CD4-positive, alpha-beta T cell treated with Interleukin-2 at 100 ng/mL for 4 hours (primary cell): ENCODE measurements at regions not wholly inside any gene's neighbourhood (a gene's known extent, or its start where the extent isn't known, plus 50 kb on each side); places are given as distances from the start of the nearest gene placed in this dataset.

Experiments
- DNase-seq: peaks from one replicate; pipeline ENCODE4 v3.0.0-alpha.2; 2020; ENCODE audit warnings: low spot score

DNA sequence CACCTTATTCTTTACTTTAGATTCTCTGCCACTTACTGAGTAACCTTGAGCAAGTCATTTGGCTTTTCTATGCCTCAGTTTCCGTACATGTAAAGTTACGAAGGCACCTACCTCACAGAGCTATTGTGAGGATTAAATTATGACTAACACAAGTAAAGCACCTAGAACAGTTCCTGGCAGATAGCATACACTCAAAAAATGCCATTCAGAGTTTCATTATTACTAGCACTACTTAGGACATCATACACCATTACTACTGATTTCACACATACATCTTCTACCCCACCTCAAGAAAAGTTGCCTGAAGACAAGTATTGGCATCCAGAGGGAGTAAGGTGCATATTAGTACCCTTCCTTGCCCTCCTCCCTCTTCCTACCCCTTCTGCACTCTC, 107.8 kb downstream of the OGFRL1 start:
- no peak for DNase-seq

DNA sequence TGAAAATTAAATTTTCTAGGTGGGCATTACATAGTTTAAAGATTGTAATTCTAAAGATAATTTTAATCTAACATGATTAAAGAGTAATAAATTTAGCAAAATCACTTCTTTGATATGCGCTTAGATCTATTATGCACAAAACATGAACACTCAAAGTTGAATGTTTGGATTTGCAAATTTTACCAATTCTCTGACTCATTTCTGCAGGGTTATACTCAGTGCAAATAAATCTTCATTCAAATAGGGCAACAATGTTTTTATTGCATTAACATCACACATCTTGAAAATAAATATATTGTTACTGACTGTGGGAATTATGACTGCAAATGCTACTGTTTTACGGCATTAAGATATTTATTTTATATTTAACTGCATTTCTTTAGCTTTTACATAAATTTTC, 110.7 kb downstream of the OGFRL1 start:
- no peak for DNase-seq

DNA sequence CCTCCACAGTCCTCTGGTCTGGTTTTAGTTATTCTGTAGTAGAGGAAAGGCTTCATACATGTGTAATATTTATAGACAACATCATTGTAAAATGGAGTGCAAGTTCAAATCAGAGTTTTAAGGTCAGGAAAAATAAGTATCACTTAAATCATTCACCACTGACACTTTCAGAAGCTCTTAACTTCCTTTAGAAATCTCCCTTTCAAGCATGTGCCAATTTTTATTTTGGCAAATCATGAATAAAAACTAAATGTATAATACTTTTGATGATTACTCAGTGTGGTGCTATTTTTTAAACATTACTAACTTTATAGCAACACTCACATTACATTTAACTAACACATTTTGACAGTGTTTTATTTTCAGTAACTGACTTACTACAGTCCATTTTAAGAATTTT, 112.2 kb downstream of the OGFRL1 start:
- no peak for DNase-seq

DNA sequence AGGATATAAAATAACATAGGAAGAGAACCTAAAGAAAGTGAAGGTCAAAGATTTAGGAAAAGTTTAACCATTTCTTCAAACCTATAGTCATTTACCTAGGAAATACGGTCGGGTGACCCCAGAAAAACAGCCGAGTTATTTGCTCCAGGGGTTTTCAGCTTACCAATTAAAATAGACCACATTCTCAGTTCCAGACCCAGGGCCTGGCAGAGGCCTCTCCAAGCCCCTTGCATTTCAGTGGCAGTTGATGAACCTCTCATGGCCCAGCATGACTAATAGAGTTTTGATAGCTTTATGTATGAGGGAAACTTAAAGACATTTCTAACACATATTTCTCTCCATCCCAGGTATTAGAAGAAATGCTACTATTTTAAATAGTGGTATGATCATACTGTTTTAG, 113.5 kb downstream of the OGFRL1 start:
- no peak for DNase-seq

DNA sequence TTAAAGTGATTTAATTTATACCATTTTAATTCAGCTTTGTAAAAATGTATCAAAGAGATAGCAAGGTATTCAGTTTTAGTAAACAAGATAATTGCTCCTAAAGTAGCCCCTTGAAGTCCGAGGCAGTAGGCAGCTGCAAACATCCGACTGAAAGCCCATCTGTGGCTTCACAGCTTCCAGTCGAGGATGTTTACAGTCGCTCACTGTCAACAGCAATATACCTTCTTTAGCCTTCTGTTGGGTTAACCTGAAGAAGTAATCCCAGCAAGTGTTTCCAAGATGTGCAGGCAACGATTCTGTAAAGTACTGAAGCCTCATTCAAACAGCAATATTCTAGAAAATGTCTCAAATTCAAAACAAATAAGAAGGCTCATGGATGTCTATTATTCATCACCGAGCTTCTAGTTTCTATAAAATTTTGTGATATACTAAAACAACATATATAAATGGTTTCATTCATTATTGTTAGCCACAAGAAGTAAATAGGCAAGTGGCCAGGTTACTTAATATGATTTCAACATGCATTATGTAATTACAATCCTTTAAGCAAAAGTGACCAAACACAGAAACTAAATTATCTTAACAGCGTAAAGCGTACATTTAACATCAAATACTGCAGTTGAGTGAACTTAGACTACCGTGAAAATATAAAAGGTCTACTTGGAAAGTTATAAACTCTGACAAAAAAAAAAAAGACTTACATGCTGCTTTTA, 115.0 kb downstream of the OGFRL1 start:
- DNase-seq, result no peak

DNA sequence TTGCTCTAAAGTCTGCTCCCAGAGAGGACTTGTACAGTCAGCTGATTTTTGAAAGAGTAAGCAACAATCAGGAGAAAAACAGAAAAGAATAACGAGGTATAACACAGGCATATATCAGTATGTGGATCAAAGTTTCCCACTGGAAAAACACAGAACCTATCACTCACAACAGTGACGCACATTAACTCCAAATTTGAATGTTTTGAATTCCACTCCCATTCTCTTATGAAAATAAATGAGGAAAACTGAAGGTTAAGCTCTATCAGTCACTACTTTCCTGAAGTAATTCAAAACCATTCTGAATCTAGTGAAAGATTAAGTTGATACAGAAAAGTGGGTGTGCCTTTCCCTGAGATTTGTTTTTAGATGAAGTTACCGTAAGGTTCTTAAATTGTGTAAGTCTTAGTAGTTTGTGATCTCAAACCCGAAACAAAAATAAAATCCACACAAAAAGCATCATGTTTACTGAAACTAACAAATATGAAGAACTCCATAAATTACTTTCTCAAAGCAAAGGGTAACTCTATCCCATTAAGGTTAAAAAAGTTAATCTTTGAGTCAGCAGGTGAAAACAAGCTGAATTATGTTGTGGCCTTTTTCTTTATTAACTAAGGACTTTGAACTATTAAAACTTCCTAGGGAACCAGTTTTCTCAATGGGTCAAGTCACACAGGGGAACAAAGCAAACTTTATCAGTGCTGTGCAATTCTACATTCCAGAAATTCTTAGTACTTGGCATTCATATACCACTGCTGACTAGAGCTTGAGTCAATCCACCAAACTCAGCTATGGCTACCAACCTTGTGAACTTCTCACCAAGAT, 115.7 kb downstream of the OGFRL1 start:
- DNase-seq, result no peak

DNA sequence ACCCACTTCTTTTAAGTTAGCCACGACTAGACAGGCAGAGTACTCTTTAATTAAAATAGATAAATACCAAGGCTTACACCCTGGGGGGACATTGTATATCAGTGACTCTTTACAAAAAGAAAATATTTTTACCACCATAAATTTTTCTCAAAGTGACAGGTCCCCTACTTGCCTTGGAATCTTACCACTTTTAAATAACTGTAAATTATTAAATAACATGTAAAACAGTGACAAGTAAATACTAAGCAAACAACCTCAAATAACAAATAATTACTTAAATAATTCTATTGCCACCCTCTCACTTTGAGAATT, 116.3 kb downstream of the OGFRL1 start:
- DNase-seq, result no peak

DNA sequence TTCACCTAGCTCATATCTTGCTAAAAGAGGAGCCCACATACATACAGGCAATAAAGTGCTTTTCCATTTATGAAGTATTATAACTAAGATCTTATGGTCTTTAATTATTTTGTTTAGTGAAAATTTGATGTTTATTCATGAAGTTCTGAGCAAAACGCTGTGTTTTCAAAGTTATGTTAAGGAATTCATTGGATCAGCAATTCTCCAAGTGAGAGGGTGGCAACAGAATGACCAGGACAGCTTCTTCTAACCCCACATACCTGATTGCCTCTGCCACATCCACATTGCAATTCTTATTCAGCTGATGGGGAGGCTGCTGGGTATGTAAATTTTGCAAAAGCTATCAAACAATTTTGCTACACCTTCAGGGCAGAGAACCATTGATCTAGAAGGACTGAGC, 116.8 kb downstream of the OGFRL1 start:
- no peak for DNase-seq

DNA sequence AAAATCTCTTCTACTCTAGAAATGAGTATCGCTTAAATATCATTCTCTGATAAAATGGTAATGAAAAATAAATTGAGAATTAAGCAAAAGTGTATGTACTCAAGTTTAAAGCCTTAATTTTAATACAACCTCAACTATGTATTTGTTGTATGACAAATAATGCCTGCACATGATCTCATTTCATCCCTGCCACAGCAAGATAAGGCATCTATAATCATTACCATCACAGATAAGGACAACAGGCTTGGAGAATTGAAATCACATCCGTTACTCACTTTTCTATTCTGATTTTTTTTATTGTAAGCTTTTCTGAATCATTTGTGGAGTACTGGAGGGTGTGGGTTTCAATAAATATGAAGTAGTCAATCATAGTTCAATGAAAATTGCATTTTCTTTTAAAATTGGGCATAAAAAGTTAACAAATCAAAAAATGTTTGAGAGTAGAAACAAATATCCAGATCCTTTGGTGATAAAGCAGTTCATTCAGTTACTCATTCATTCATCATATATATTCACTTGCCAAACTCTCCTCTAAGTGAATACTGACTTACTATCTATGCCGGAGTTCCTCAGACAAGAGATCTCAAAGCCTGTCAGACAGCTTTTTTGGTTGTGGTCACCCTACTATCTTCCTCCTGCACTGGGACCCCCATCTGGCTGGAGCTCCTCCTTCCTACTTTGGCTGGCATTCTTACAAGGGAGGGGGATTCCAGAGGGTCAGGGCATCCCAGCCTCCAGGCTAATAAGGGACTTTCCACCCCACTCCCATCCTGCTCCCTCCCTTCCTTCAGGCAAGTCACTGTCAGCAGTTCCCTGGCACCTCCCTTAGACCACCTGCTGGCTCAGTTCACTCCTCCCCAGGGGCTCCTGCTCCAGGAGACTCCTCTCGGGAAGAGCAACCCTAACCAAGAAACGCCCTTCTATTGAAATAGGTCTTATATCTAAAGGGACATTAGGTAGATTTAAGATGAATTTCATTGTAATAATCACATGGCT, 118.6 kb downstream of the OGFRL1 start:
- no peak for DNase-seq

DNA sequence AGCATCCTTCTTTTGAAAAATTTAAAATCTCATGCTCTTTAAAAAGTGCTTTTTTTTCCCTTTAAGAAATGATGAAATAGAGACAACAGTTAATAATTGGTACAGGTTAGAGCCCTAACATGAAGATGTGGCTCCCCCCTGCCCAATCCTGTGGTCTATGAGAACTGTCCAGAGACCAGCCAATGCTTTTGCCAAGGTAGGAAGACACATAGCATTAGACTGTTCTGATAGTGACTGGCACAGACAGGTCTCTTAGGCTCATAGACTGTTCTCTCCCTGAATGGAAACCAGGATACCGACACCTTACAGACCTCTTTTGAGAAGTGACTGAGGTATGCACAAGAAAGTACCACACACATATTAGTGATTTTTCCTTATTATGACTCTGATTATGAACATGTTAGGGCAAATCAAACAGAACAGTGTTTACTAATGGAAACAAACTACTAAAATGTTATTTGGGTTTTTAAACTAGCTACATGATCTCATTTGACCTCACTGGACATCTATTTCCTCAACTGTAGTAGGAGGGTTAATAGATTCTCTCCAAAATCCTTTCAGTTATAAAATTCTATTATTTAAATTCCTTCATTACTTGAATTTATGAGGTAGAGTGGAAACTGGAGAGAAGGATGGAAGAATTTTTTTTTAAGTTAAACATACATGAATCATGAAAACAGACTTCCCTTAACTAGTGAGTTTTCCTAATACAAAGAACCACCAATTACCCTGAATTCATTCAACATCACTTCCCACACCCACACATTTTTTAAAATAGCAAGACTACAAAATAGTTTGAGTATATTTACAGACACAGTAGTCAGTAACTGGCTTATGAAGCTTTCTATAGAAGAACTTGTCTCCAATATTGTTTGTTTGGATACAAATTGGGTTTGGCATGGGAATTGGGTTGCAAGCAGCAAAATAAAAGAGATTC, 120.4 kb downstream of the OGFRL1 start:
- DNase-seq, result no peak

DNA sequence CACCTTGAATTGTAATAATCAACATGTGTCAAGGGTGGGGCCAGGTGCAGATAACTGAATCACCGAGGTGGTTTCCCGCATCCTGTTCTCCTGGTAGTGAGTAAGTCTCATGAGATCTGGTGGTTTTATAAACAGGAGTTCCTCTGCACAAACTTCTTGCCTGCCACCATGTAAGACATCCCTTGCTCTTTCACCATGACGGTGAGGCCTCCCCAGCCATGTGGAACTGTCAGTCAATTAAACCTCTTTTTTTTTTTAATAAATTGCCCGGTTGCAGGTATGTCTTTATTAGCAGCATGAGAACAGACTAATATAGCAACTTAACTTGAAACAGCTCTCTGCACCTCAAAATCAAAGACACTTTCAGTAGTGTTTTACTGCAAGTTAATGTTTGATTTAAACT, 121.6 kb downstream of the OGFRL1 start:
- DNase-seq, result no peak

DNA sequence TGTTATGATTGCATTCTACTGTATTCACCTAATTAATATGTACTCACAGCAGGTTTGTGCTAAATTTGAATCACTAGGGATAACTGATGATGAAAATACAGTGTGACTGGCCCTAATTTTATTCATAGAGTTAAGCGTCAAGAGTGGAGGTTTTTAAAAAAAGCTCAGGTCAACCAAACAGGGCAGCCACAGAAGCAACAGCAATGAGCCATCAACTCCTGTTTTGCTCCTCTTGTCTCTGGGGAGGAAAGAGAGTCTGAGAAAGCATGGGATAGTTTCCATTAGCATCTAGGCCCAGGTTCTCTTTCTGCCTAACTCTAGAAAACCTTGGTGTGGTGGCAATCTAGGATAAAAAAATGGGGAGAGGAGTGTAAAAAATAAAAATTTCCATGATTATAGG, 122.1 kb downstream of the OGFRL1 start:
- no peak for DNase-seq

DNA sequence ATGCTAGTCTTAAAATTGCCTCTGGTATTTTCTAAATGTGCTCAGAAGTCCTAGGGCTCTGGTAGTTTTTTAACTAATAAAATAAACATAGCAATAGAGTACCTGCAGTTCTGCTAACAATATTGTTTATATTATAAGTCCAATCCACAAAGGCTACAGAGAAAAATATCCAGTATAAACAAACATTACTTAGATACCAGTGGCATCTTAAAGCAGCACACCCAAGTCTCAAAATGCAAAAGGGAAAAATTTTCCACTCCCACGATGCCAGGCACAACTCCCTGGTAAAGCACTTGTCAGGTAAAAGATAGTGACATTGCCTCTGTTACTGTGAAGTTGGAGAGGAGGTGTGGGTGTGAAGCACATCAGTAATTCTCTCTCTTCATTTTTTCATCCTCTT, 123.3 kb downstream of the OGFRL1 start:
- DNase-seq, result no peak

DNA sequence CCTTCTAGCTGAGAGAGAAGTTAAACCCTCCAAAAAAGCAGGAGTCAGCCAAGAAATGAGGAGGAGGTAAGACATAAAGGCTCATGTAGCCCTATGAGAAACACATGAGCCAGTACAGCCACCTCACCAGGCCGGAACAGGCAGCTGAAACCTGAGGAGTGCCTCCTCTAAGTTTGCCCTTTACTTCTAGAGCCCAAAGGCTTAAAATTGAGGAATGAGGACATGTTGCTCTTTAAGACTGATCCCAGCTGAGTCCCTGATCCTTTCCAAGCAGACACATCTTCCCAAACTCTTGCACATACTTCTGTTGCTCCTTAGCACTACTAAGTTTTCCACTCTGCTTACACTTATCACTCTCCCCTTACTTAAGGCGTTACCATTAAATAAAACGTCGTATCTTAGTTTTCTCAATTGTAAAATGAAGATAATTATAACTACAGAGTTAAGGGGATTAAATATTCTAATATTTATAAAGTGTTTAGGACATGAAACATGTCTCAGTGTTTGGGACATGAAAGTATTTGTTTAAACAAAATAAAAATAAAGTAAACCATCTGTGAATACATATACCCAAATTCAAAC, 124.0 kb downstream of the OGFRL1 start:
- no peak for DNase-seq

DNA sequence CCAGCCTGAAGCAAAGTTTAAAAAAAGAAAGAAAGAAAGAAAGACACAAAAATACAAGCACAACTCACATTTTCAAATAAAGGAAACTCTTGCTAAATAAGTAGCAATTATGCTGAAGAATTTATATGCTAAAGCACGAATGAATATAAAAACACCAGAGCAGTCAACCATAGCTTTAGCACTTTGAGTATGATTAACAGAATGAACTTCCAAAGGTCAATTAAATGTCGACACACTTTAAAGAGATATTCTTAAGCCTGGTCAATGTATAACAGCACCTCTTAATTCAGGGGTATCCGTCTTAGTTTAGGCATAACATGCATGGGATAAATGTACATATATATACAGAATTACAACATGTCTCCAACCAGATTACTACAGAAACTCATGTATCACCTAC, 125.9 kb downstream of the OGFRL1 start:
- no peak for DNase-seq

DNA sequence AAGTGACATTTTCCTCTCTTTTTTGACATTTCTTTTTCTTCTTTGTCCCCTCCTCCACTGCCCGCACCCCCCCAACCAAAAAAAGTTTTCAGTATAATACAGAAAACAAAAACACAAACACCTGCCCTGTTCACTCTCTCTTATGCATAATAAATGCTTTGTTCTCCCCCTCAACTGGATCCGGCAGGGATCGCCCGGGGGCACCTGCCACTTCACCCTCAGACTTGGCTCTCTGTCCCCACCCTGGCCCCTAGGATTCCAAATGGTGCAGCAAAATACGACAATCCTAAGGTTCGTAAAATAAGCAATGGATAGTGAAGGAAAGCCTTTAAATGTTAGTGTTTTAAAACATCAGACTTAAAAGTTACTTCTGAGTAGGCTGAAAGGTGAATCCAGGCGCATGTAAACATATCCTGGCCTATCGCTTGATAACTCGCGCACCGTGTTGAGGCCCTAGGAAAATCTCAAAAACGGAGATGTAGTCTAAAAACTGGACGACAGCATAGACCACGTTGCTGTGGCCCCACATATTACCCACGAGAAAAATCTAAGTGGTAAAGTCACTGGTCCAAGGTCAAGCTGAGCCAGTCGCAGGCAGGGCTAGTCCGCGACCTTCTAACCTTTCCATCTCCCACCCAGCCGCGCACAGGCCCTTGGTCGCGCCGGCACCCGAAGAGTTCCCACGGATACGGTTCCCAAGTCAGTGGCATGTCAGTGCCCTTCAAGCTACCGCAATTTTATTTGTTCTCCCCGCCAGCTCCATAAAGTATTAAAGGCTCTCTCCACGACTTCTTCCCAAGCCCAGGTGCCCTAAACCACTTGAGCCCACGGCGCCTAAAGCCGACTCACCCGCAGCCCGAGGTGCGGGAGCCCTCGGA, 130.8 kb downstream of the OGFRL1 start:
- DNase-seq, result no peak

DNA sequence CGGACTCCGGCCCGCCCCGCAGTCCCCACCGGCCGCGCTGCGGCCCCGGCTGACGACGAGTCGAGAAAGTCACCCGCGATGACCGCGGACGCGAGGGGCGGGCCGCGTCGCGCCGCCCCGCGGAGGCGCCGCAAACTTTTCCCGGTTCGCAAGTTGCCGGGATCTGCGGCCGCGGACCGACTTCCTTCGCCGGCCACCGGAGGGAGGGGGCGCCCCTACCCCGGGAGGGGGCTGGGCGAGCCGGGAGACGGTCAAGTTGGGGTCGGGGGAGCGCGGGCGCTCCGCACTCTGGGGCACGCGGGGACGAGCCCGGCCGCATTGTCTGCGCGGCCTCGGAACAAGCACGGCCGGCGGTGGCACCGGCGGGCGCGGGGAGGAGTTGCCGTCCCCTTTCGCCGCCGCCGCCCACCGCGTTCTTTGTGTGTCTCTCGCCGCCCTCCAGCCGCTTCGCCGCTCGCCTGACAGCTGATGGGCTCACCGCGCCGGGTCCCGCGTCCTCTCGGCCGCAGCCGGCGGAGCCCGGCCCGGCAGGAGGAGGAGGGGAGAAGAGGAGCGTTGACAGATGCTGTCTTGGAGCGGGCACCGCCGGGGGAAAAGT, 131.6 kb downstream of the OGFRL1 start:
- no peak for DNase-seq

DNA sequence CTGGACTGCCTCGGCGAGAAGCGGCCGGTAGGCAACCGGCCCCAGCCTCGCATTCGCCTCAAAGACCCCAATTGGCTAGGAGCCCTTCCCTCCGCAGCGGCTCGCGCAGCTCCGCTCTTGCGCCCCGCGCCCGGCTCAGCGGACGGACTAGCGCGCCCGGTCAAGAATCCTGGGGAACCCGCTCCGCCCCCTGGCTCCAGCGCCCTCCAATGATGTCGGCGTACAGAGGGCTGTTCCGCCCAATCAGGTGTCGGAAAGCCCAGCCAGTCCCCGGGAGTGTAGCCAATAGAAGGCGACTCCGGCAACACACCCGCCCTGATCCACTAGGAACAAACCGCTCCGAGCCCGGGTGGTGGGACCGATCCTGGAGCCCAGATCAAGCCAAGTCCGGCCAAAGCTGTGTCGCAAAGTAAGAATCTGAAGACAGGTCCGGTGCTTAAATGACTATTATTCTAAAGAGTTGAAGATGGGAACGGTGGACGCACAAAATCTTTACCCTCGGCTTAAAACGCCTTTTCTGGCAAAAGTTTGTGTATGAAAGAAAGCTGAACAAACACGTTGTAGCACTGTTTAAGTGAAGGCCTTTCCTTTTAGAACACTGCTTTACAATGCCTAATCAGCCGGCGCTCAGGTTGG, 132.2 kb downstream of the OGFRL1 start:
- DNase-seq, result no peak

DNA sequence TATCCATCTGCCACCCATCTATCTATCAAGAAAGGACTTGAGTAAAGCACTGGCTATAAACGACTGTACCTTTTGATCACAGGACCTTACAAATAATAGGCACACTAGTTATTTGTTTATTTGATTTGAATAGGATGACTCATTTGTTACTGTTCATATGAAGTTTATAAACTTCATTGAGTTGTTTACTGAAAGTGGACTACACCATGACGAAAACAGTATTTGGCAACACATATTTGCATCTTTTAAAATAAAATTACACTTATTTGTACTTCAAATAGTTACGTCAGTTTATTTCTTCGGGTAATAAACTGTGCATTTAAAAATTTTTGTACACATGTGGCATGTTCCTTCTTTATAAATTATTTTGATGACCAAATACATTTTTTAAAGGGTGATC, 133.0 kb downstream of the OGFRL1 start:
- no peak for DNase-seq
